ENCODE measurements at regions not wholly inside any gene's neighbourhood (a gene's known extent, or its start where the extent isn't known, plus 50 kb on each side); places are given as distances from the start of the nearest gene placed in this dataset.

DNA sequence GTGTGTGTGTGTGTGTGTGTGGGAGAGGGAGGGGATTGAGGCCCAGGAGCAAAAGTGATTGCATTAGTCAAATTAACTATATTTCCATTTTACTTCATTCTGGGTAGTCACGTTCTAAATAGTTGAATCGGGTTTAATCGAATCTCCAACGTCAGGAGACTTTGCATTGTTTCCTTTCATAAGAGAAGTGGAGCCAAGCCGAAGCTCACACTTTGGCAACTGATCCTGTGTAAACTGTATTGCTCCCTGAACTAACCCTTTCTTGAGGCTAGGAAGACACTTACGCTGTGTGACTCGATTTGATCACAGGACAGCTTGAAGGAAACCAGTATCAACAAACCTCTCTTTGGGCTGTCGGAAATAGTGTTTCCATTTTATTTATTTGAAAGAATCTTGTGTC is 363.4 kb upstream of the ATP2B1 start:
- no peak for TF ChIP-seq POLR2A (IDR thresholded peaks at IDR 0.05)
- TF ChIP-seq, protein P1, sequence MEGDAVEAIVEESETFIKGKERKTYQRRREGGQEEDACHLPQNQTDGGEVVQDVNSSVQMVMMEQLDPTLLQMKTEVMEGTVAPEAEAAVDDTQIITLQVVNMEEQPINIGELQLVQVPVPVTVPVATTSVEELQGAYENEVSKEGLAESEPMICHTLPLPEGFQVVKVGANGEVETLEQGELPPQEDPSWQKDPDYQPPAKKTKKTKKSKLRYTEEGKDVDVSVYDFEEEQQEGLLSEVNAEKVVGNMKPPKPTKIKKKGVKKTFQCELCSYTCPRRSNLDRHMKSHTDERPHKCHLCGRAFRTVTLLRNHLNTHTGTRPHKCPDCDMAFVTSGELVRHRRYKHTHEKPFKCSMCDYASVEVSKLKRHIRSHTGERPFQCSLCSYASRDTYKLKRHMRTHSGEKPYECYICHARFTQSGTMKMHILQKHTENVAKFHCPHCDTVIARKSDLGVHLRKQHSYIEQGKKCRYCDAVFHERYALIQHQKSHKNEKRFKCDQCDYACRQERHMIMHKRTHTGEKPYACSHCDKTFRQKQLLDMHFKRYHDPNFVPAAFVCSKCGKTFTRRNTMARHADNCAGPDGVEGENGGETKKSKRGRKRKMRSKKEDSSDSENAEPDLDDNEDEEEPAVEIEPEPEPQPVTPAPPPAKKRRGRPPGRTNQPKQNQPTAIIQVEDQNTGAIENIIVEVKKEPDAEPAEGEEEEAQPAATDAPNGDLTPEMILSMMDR (IDR thresholded peaks at IDR 0.05) = no peak
